GM23248 (cell line): ENCODE measurements at regions not wholly inside any gene's neighbourhood (a gene's known extent, or its start where the extent isn't known, plus 50 kb on each side); places are given as distances from the start of the nearest gene placed in this dataset.

Source experiments
- EZH2 ChIP-seq: fragments of 200-600 bp; sonication (generic); IDR thresholded peaks from 2 replicates; pipeline ENCODE4 v1.6.1; 2018; ENCODE audit warnings: antibody characterized with exemption, mild to moderate bottlenecking; ENCODE audit not compliant: insufficient read depth, poor library complexity, severe bottlenecking
- EZH2phosphoT487 ChIP-seq: fragments of 200-600 bp; sonication (generic); IDR thresholded peaks from 2 replicates; pipeline ENCODE4 v1.6.1; 2018; ENCODE audit warnings: antibody characterized with exemption, moderate library complexity, mild to moderate bottlenecking, low read depth; ENCODE audit not compliant: insufficient read depth

GRCh38 chr12:25401547-25402345 is 151.0 kb upstream of the KRAS start:
- no peak for TF ChIP-seq EZH2
- TF ChIP-seq EZH2phosphoT487: no peak
